ENCODE measurements at regions not wholly inside any gene's neighbourhood (a gene's known extent, or its start where the extent isn't known, plus 50 kb on each side); places are given as distances from the start of the nearest gene placed in this dataset.

GRCh38 chr14:98752660-98753059 lies 519.3 kb downstream of the BCL11B start:
- Mint-ChIP-seq H3K9me3 (peaks cover 11% of the 10 kb centered on the region), H3K4me3 (no peak overlapping the region), H3K27me3 (ENCODE audit: low read depth) (no peaks in the 10 kb centered on the region), H3K27ac (no peak overlapping the region), H3K36me3 (ENCODE audit: low read depth) (peaks cover 5% of the 10 kb centered on the region), H3K4me1 (ENCODE audit: low read depth) (peaks cover 3% of the 10 kb centered on the region)
- intact Hi-C loops (cut with micrococcal nuclease): no loop called here
- CTCF ChIA-PET: no interaction called here
- no peak for DNase-seq

GRCh38 chr14:98754343-98755020 lies 517.5 kb downstream of the BCL11B start:
- Mint-ChIP-seq H3K36me3 (ENCODE audit: low read depth) (peaks cover 5% of the 10 kb centered on the region), H3K4me1 (ENCODE audit: low read depth) (peaks cover 3% of the 10 kb centered on the region), H3K4me3 (no peak overlapping the region), H3K27me3 (ENCODE audit: low read depth) (no peaks in the 10 kb centered on the region), H3K9me3 (peaks cover 11% of the 10 kb centered on the region), H3K27ac (no peak overlapping the region)
- intact Hi-C loops (cut with micrococcal nuclease): no loop called here
- CTCF ChIA-PET: no interaction called here
- no peak for DNase-seq

- peaks cover 11% of the 10 kb centered on the region for H3K9me3 Mint-ChIP-seq
Measured at GRCh38 chr14:98756749-98757148, 515.2 kb downstream of the BCL11B start.

DNA sequence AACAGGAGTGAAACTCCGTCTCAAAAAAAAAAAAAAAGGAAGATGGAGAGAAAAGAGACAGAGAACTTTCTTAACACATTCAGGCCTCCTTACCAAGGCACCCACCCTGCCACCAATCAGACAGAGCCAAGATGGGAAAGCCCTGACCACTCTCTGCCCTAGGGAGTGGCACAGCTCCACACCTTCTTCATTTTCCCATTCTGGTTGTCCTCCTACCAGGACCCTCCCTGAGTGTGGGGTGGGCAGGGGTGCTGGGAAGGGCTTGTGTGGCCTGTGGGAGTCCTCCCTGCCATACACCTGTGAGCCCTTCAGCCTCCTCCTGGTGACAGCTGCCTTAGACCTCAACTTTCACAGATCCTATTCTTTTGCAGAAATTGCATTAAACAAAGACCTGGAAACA lies 513.6 kb downstream of the BCL11B start:
- peaks cover 3% of the 10 kb centered on the region for H3K4me1 Mint-ChIP-seq (ENCODE audit: low read depth)
- H3K27ac Mint-ChIP-seq: no peak overlapping the region
- DNase-seq: no peak
- H3K9me3 Mint-ChIP-seq: peaks cover 20% of the 10 kb centered on the region
- CTCF ChIA-PET: no interaction called here
- H3K36me3 Mint-ChIP-seq (ENCODE audit: low read depth): peaks cover 11% of the 10 kb centered on the region
- H3K27me3 Mint-ChIP-seq (ENCODE audit: low read depth): no peaks in the 10 kb centered on the region
- no peak overlapping the region for H3K4me3 Mint-ChIP-seq
- intact Hi-C loops (cut with micrococcal nuclease): no loop called here

More at GRCh38 chr14:98756749-98757148, 515.2 kb downstream of the BCL11B start:
- intact Hi-C loops (cut with micrococcal nuclease): no loop called here
- H3K36me3 Mint-ChIP-seq (ENCODE audit: low read depth): peaks cover 5% of the 10 kb centered on the region
- H3K27ac Mint-ChIP-seq: no peak overlapping the region
- CTCF ChIA-PET: no interaction called here
- no peak overlapping the region for H3K4me3 Mint-ChIP-seq
- H3K4me1 Mint-ChIP-seq (ENCODE audit: low read depth): peaks cover 3% of the 10 kb centered on the region
- DNase-seq: no peak
- no peaks in the 10 kb centered on the region for H3K27me3 Mint-ChIP-seq (ENCODE audit: low read depth)

DNA sequence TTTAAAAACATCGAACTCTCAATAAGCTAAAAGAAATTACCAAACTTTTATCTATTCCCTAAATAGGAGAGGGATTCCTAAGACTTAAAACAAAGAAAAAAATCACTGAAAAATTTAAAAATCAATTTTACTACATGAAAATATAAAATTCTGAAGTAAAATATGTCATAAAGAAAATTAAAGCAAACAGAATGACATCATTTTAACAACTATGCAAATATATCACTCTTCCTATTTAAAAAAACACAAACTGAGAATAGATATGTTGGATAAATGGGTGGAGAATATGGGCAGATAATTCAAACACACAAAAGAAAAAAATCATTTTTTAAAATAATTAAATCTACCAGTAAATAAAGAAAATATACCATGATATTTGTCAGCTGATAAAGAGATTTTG lies 510.0 kb downstream of the BCL11B start:
- H3K4me1 Mint-ChIP-seq (ENCODE audit: low read depth): peaks cover 1% of the 10 kb centered on the region
- intact Hi-C loops (cut with micrococcal nuclease): no loop called here
- H3K4me3 Mint-ChIP-seq: no peak overlapping the region
- no peak overlapping the region for H3K27ac Mint-ChIP-seq
- peaks cover 6% of the 10 kb centered on the region for H3K36me3 Mint-ChIP-seq (ENCODE audit: low read depth)
- H3K9me3 Mint-ChIP-seq: peaks cover 14% of the 10 kb centered on the region
- DNase-seq: no peak
- H3K27me3 Mint-ChIP-seq (ENCODE audit: low read depth): no peaks in the 10 kb centered on the region
- CTCF ChIA-PET: no interaction called here

- Mint-ChIP-seq H3K9me3 (peaks cover 14% of the 10 kb centered on the region), H3K4me3 (no peak overlapping the region), H3K27ac (no peak overlapping the region), H3K36me3 (ENCODE audit: low read depth) (peaks cover 6% of the 10 kb centered on the region), H3K27me3 (ENCODE audit: low read depth) (no peaks in the 10 kb centered on the region), H3K4me1 (ENCODE audit: low read depth) (peaks cover 7% of the 10 kb centered on the region)
- intact Hi-C loops (cut with micrococcal nuclease): no loop called here
- no peak for DNase-seq
- CTCF ChIA-PET: no interaction called here
Measured at GRCh38 chr14:98766818-98767217, 505.2 kb downstream of the BCL11B start.

- CTCF ChIA-PET: no interaction called here
- no peak overlapping the region for H3K27ac Mint-ChIP-seq
- no peaks in the 10 kb centered on the region for H3K27me3 Mint-ChIP-seq (ENCODE audit: low read depth)
- no peaks in the 10 kb centered on the region for H3K36me3 Mint-ChIP-seq (ENCODE audit: low read depth)
- H3K4me1 Mint-ChIP-seq (ENCODE audit: low read depth): peaks cover 7% of the 10 kb centered on the region
- intact Hi-C loops (cut with micrococcal nuclease): no loop called here
- DNase-seq: no peak
- H3K9me3 Mint-ChIP-seq: peaks cover 5% of the 10 kb centered on the region
- no peak overlapping the region for H3K4me3 Mint-ChIP-seq
Measured at GRCh38 chr14:98769326-98769725, 502.7 kb downstream of the BCL11B start.

DNA sequence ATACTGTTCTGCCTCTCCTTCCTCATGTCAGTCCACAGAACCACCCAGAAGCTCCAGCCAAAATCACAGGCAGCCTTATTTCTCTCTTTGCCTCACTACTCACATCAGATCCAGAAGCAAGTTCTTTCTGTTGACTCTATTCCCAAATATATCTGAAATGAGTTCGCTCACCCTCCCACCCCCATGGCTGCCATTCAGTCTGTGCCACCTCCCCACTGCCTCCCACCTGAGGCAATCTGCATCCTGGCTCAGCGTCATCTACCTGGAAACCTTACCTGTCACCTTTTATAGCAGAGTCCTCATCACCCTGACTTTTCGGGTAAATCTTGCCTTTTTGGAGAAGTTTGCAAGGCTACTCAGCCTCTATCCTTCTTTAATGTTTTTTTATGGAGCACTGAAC lies 501.8 kb downstream of the BCL11B start:
- intact Hi-C loops (cut with micrococcal nuclease): no loop called here
- no peak overlapping the region for H3K4me3 Mint-ChIP-seq
- no peak for DNase-seq
- H3K4me1 Mint-ChIP-seq (ENCODE audit: low read depth): peaks cover 7% of the 10 kb centered on the region
- peaks cover 1% of the 10 kb centered on the region for H3K9me3 Mint-ChIP-seq
- H3K27ac Mint-ChIP-seq: no peak overlapping the region
- H3K27me3 Mint-ChIP-seq (ENCODE audit: low read depth): no peaks in the 10 kb centered on the region
- no peaks in the 10 kb centered on the region for H3K36me3 Mint-ChIP-seq (ENCODE audit: low read depth)
- CTCF ChIA-PET: no interaction called here

- CTCF ChIA-PET: no interaction called here
Measured at GRCh38 chr14:98773814-98774213, 498.2 kb downstream of the BCL11B start.

DNA sequence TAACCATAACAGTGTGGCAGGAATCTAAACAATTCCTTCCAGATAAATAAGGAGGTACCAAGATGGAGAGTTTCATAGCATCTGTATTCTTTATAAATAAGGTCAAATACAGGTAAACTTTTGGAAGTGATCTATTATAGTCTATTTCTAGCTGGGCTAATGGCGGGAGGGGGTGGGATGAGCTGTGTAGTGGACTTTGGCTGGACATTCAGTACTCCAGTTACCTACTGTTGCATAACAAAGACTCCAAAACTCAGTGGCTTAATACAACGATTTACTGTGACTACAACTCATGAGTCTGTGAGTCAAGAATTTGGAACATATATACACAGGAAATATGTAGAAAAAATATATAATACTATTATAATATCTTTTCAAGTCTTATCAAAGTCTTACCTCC lies 496.1 kb downstream of the BCL11B start:
- intact Hi-C loops (cut with micrococcal nuclease): no loop called here
- no peaks in the 10 kb centered on the region for H3K36me3 Mint-ChIP-seq (ENCODE audit: low read depth)
- CTCF ChIA-PET: no interaction called here
- no peaks in the 10 kb centered on the region for H3K4me1 Mint-ChIP-seq (ENCODE audit: low read depth)
- H3K4me3 Mint-ChIP-seq: no peak overlapping the region
- H3K9me3 Mint-ChIP-seq: no peaks in the 10 kb centered on the region
- no peak for DNase-seq
- H3K27ac Mint-ChIP-seq: no peak overlapping the region
- H3K27me3 Mint-ChIP-seq (ENCODE audit: low read depth): no peaks in the 10 kb centered on the region

More at GRCh38 chr14:98773814-98774213, 498.2 kb downstream of the BCL11B start:
- DNase-seq: no peak
- Mint-ChIP-seq H3K27me3 (ENCODE audit: low read depth) (no peaks in the 10 kb centered on the region), H3K36me3 (ENCODE audit: low read depth) (no peaks in the 10 kb centered on the region), H3K4me1 (ENCODE audit: low read depth) (no peaks in the 10 kb centered on the region), H3K4me3 (no peak overlapping the region), H3K9me3 (no peaks in the 10 kb centered on the region), H3K27ac (no peak overlapping the region)
- intact Hi-C loops (cut with micrococcal nuclease): no loop called here

DNA sequence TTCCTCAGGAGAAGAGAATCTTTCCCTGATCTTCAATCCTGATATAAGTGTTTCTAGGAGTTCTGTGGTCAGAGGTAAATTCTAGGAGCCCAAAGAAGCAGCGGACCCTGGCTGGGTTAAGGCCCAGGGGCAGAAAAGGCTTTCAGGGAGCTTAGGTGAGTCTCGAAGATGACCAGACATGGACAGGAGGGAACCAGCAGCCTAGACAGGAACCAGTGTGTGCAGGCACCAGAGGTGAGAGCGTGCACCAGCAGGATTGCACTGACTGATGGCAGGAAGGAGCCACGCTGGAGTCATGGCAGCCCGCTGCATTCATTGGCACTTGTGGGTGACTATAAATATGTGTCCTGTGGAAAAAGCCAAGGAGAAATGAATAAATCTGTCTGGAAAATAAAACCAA lies 489.9 kb downstream of the BCL11B start:
- Mint-ChIP-seq H3K9me3 (peaks cover 5% of the 10 kb centered on the region), H3K27ac (no peak overlapping the region), H3K4me3 (no peak overlapping the region), H3K4me1 (ENCODE audit: low read depth) (no peaks in the 10 kb centered on the region), H3K36me3 (ENCODE audit: low read depth) (no peaks in the 10 kb centered on the region), H3K27me3 (ENCODE audit: low read depth) (no peaks in the 10 kb centered on the region)
- intact Hi-C loops (cut with micrococcal nuclease): no loop called here
- CTCF ChIA-PET: no interaction called here
- DNase-seq: no peak

DNA sequence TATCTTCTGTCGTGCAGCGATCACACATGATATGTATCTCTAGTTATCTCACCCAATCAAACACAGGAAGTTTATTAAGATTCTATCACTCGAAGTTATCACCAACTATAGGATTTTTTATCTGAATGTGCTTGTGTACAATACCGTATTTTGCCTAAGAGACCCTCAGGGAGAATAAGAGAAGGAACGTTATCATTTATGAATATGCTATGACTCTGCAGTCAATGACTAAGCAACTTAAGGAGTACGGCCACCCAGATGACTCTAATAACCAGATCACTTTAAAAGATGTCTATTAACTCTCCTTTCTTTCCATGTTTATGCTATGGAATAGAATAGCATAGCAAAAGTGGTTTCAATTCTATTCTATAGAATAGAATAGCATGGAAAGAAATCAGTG lies 486.4 kb downstream of the BCL11B start:
- Mint-ChIP-seq H3K36me3 (ENCODE audit: low read depth) (no peaks in the 10 kb centered on the region), H3K4me3 (no peak overlapping the region), H3K9me3 (peaks cover 5% of the 10 kb centered on the region), H3K27me3 (ENCODE audit: low read depth) (no peaks in the 10 kb centered on the region), H3K4me1 (ENCODE audit: low read depth) (no peaks in the 10 kb centered on the region), H3K27ac (no peak overlapping the region)
- intact Hi-C loops (cut with micrococcal nuclease): no loop called here
- CTCF ChIA-PET: no interaction called here
- DNase-seq: no peak

DNA sequence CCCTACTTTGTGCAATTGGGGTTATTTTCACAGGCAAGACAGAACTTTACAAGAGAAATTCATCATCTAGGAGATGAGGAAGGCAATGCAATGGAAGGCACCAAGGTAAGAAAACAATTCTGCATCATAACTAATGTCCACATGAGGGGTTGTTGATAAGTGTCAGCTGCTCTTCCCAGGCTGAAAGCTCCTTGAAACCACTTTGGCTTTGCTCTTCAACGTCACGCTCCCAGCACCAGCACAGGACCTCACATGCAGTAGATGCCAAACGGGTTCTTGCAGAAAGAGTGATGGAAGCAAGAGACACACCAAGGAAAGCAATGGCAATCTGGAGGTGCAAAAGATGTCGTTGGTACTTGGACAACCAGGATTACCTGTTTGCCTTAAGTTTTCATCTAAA lies 485.5 kb downstream of the BCL11B start:
- Mint-ChIP-seq H3K9me3 (peaks cover 5% of the 10 kb centered on the region), H3K4me3 (no peak overlapping the region), H3K27ac (no peak overlapping the region), H3K36me3 (ENCODE audit: low read depth) (no peaks in the 10 kb centered on the region), H3K27me3 (ENCODE audit: low read depth) (no peaks in the 10 kb centered on the region), H3K4me1 (ENCODE audit: low read depth) (no peaks in the 10 kb centered on the region)
- intact Hi-C loops (cut with micrococcal nuclease): no loop called here
- DNase-seq: no peak
- CTCF ChIA-PET: no interaction called here

Measured in activated naive CD4-positive, alpha-beta T cell treated with anti-CD3 and anti-CD28 coated beads for 36 hours (primary cell).